CD14-positive monocyte (primary cell): ENCODE measurements at regions not wholly inside any gene's neighbourhood (a gene's known extent, or its start where the extent isn't known, plus 50 kb on each side); places are given as distances from the start of the nearest gene placed in this dataset.

Experiments used
- DNase-seq, 3 donors: peaks; one replicate each; pipeline ENCODE4 v3.0.0-alpha.2; 2011 to 2022
- H2AFZ ChIP-seq: 2 replicates; pipeline ENCODE4 v1.6.0; 2012; ENCODE audit warnings: mild to moderate bottlenecking, low read depth, low read length, inconsistent platforms; ENCODE audit not compliant: insufficient read depth, poor library complexity, severe bottlenecking
- H3K27ac ChIP-seq, 2 donors: 1 replicate in 1 of 2; 2 replicates in 1 of 2; pipeline ENCODE4 v1.5.1; 2012 to 2013; ENCODE audit warnings: low read length in 2 of 2, control low read depth in 1 of 2, inconsistent platforms in 1 of 2, low read depth in 1 of 2, mild to moderate bottlenecking in 1 of 2
- H3K27me3 ChIP-seq, 2 donors: one replicate each; pipeline versions ENCODE4 v1.6.0 to v1.6.1; 2011 to 2013; ENCODE audit warnings: low read length in 2 of 2; ENCODE audit not compliant: control insufficient read depth in 2 of 2, insufficient read depth in 2 of 2
- H3K36me3 ChIP-seq, 2 donors: replicated peaks in 1 of 2; 1 replicate in 1 of 2; 2 replicates in 1 of 2; pipeline versions ENCODE4 v1.5.1 to v1.6.1; 2012 to 2013; ENCODE audit warnings: low read length in 2 of 2, control low read depth in 1 of 2, inconsistent platforms in 1 of 2, mild to moderate bottlenecking in 1 of 2; ENCODE audit not compliant: insufficient read depth in 2 of 2, control insufficient read depth in 1 of 2
- H3K4me1 ChIP-seq, 2 donors: 1 replicate in 1 of 2; 2 replicates in 1 of 2; pipeline versions ENCODE4 v1.5.1 to v1.6.1; 2012 to 2013; ENCODE audit warnings: low read length in 2 of 2, control low read depth in 1 of 2, inconsistent platforms in 1 of 2, mild to moderate bottlenecking in 1 of 2, moderate library complexity in 1 of 2; ENCODE audit not compliant: insufficient read depth in 2 of 2, control insufficient read depth in 1 of 2
- H3K4me2 ChIP-seq: replicated peaks from 2 replicates; pipeline ENCODE3; 2012; ENCODE audit warnings: low read length, moderate library complexity, mild to moderate bottlenecking; ENCODE audit not compliant: poor library complexity, severe bottlenecking; ENCODE audit errors: extremely low read depth
- H3K4me3 ChIP-seq, 3 experiments: fragments of 200-600 bp in 1 of 3; sonication (generic) in 1 of 3; replicated peaks in 1 of 3; 1 replicate in 2 of 3; 2 replicates in 1 of 3; pipeline ENCODE4 v1.5.1; 2011 to 2013; ENCODE audit warnings: low read length in 3 of 3, mild to moderate bottlenecking in 3 of 3, control low read depth in 2 of 3, low read depth in 2 of 3, inconsistent platforms in 1 of 3, moderate library complexity in 1 of 3
- H3K79me2 ChIP-seq: 2 replicates; pipeline ENCODE4 v1.6.0; 2012; ENCODE audit warnings: mild to moderate bottlenecking, control low read depth, inconsistent platforms, low read length, moderate library complexity; ENCODE audit not compliant: insufficient read depth
- H3K9ac ChIP-seq: 2 replicates; pipeline ENCODE4 v1.6.0; 2017; ENCODE audit warnings: low read length, mild to moderate bottlenecking; ENCODE audit not compliant: insufficient read depth, poor library complexity, severe bottlenecking
- H3K9me3 ChIP-seq, 2 donors: replicated peaks in 1 of 2; 1 replicate in 1 of 2; 2 replicates in 1 of 2; pipeline versions ENCODE4 v1.5.1 to v1.6.1; 2012 to 2013; ENCODE audit warnings: low read length in 2 of 2, control low read depth in 1 of 2; ENCODE audit not compliant: control insufficient read depth in 1 of 2, insufficient read depth in 1 of 2
- H4K20me1 ChIP-seq: 2 replicates; pipeline ENCODE4 v1.6.0; 2012; ENCODE audit warnings: mild to moderate bottlenecking, low read length, control low read depth, moderate library complexity; ENCODE audit not compliant: insufficient read depth
- H3K27ac Mint-ChIP-seq, 7 donors: one replicate each; pipeline ENCODE4 v1.8.0; 2020; ENCODE audit warnings: mild to moderate bottlenecking in 7 of 7, mixed read lengths in 7 of 7, moderate library complexity in 6 of 7, inconsistent platforms in 2 of 7
- H3K27me3 Mint-ChIP-seq, 3 donors: one replicate each; pipeline ENCODE4 v1.8.0; 2021 to 2022; ENCODE audit warnings: low read depth in 3 of 3, mild to moderate bottlenecking in 3 of 3, mixed read lengths in 3 of 3, moderate library complexity in 3 of 3, inconsistent platforms in 1 of 3
- H3K36me3 Mint-ChIP-seq, 2 donors: one replicate each; pipeline ENCODE4 v1.8.0; 2020; ENCODE audit warnings: mixed read lengths in 2 of 2, inconsistent platforms in 1 of 2, mild to moderate bottlenecking in 1 of 2
- H3K4me1 Mint-ChIP-seq: one replicate; pipeline ENCODE4 v1.8.0; 2020; ENCODE audit warnings: mild to moderate bottlenecking, mixed read lengths
- H3K4me3 Mint-ChIP-seq, 2 donors: one replicate each; pipeline ENCODE4 v1.8.0; 2020; ENCODE audit warnings: mild to moderate bottlenecking in 2 of 2, mixed read lengths in 2 of 2, moderate library complexity in 1 of 2
- H3K9me3 Mint-ChIP-seq, 7 donors: one replicate each; pipeline ENCODE4 v1.8.0; 2020 to 2022; ENCODE audit warnings: mixed read lengths in 7 of 7, mild to moderate bottlenecking in 6 of 7, moderate library complexity in 6 of 7, inconsistent platforms in 2 of 7
- WGBS: methylation state at CpG from one replicate; pipeline ENCODE4 v1.1.5; 2013; ENCODE audit warnings: missing lambda C conversion rate; ENCODE audit not compliant: insufficient coverage; 5-methylcytosine and 5-hydroxymethylcytosine counted together
- intact Hi-C, 2 donors: fragments of 100-400 bp; cut with micrococcal nuclease; formaldehyde crosslinking; loops; one replicate each; pipeline versions ENCODE4 v1.15.0 to v1.15.1; 2023
- TF ChIP-seq, protein P1 (sequence below): fragments of 200-600 bp; IDR thresholded peaks from one replicate; pipeline ENCODE4 v1.8.0; 2022; ENCODE audit warnings: antibody characterized with exemption, mild to moderate bottlenecking

DNA sequence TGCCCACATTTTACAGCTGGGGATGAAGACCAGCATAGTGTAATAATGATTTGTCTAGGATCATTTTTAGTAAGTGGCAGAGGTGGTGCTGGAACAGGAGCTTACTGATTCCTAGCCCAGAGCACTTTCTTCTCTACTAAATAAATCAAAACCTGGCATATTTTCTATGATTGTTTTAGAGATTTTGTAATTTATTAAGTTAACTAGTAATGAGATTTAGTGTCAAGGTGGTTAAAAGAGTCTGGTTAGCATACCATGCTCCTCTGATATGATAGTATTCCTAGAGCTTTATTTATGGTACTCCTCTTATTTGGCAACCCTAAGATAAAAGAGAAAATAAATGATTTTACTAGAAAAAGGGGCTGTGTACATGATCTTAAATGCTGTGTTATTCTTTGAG lies 604.0 kb downstream of the ISL1 start:
- Mint-ChIP-seq H3K36me3 (no peaks in the 10 kb centered on the region), H3K27me3 (no peaks in the 10 kb centered on the region), H3K27ac (no peak overlapping the region), H3K9me3 (peaks cover 0 to 2% (median 0%) of the 10 kb centered on the region in 7 donors), H3K4me1 (no peaks in the 10 kb centered on the region), H3K4me3 (no peak overlapping the region)
- H3K4me2 ChIP-seq: no peak overlapping the region
- no peaks in the 10 kb centered on the region for H3K36me3 ChIP-seq
- no peak overlapping the region for H3K4me3 ChIP-seq
- H3K27me3 ChIP-seq: no peaks in the 10 kb centered on the region
- H3K27ac ChIP-seq: no peak overlapping the region
- intact Hi-C loops: no loop called here
- no peak overlapping the region for H3K9ac ChIP-seq
- no peaks in the 10 kb centered on the region for H3K4me1 ChIP-seq
- H2AFZ ChIP-seq: no peak overlapping the region
- no peaks in the 10 kb centered on the region for H3K79me2 ChIP-seq
- no peaks in the 10 kb centered on the region for H4K20me1 ChIP-seq
- H3K9me3 ChIP-seq: no peaks in the 10 kb centered on the region
- DNase-seq: no peak
- TF ChIP-seq, protein P1, sequence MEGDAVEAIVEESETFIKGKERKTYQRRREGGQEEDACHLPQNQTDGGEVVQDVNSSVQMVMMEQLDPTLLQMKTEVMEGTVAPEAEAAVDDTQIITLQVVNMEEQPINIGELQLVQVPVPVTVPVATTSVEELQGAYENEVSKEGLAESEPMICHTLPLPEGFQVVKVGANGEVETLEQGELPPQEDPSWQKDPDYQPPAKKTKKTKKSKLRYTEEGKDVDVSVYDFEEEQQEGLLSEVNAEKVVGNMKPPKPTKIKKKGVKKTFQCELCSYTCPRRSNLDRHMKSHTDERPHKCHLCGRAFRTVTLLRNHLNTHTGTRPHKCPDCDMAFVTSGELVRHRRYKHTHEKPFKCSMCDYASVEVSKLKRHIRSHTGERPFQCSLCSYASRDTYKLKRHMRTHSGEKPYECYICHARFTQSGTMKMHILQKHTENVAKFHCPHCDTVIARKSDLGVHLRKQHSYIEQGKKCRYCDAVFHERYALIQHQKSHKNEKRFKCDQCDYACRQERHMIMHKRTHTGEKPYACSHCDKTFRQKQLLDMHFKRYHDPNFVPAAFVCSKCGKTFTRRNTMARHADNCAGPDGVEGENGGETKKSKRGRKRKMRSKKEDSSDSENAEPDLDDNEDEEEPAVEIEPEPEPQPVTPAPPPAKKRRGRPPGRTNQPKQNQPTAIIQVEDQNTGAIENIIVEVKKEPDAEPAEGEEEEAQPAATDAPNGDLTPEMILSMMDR: no peak

GRCh38 chr5:51987669-51988209 lies 604.5 kb downstream of the ISL1 start:
- H3K9me3 Mint-ChIP-seq: peaks cover 0 to 2% (median 0%) of the 10 kb centered on the region in 7 donors
- H4K20me1 ChIP-seq: no peaks in the 10 kb centered on the region
- H3K36me3 Mint-ChIP-seq: no peaks in the 10 kb centered on the region
- no peak overlapping the region for H3K4me2 ChIP-seq
- H3K4me3 Mint-ChIP-seq: no peak overlapping the region
- peak overlapping the region in 1 of 7 donors; percentile 78 for H3K27ac Mint-ChIP-seq
- H3K4me1 ChIP-seq: no peaks in the 10 kb centered on the region
- WGBS: 100% methylated on average over 1 of the region's 2 CpGs
- no peaks in the 10 kb centered on the region for H3K36me3 ChIP-seq
- no peaks in the 10 kb centered on the region for H3K27me3 Mint-ChIP-seq
- no peak overlapping the region for H3K27ac ChIP-seq
- H3K4me1 Mint-ChIP-seq: no peaks in the 10 kb centered on the region
- TF ChIP-seq, protein P1: no peak
- intact Hi-C loops: no loop called here
- DNase-seq: no peak
- H2AFZ ChIP-seq: no peak overlapping the region
- H3K9me3 ChIP-seq: no peaks in the 10 kb centered on the region
- H3K4me3 ChIP-seq: no peak overlapping the region
- H3K9ac ChIP-seq: no peak overlapping the region
- H3K79me2 ChIP-seq: no peaks in the 10 kb centered on the region
- no peaks in the 10 kb centered on the region for H3K27me3 ChIP-seq
